COR-L47 (cell line): ENCODE measurements at regions not wholly inside any gene's neighbourhood (a gene's known extent, or its start where the extent isn't known, plus 50 kb on each side); places are given as distances from the start of the nearest gene placed in this dataset.

Experiments used
- DNase-seq: peaks from one replicate; lab custom pipeline; 2025; lab: John Stamatoyannopoulos, UW

GRCh38 chr1:116262995-116263385, 110.1 kb upstream of the ATP1A1 start:
- no peak for DNase-seq

GRCh38 chr1:116265931-116266863, 106.8 kb upstream of the ATP1A1 start:
- DNase-seq, result no peak

GRCh38 chr1:116266864-116267212, 106.2 kb upstream of the ATP1A1 start:
- DNase-seq, result no peak

- DNase-seq, result peak; percentile 44
These were observed 104.8 kb upstream of the ATP1A1 start for GRCh38 chr1:116268211-116268610.

- no peak for DNase-seq
These were observed 102.6 kb upstream of the ATP1A1 start for GRCh38 chr1:116270316-116271057.

- DNase-seq, result no peak
These were observed 99.8 kb upstream of the ATP1A1 start for GRCh38 chr1:116273042-116273783.

GRCh38 chr1:116276532-116276931, 96.5 kb upstream of the ATP1A1 start:
- no peak for DNase-seq

- DNase-seq, result no peak
These were observed 95.1 kb upstream of the ATP1A1 start for GRCh38 chr1:116277840-116278540.

GRCh38 chr1:116278541-116278866, 94.5 kb upstream of the ATP1A1 start:
- DNase-seq, result no peak

- no peak for DNase-seq
These were observed 93.3 kb upstream of the ATP1A1 start for GRCh38 chr1:116279715-116280114.

- no peak for DNase-seq
These were observed 88.1 kb upstream of the ATP1A1 start for GRCh38 chr1:116284819-116285390.

- DNase-seq, result no peak
These were observed 86.5 kb upstream of the ATP1A1 start for GRCh38 chr1:116286541-116286971.

GRCh38 chr1:116287341-116288200, 85.5 kb upstream of the ATP1A1 start:
- no peak for DNase-seq

- no peak for DNase-seq
These were observed 84.8 kb upstream of the ATP1A1 start for GRCh38 chr1:116288201-116288598.

- no peak for DNase-seq
These were observed 83.9 kb upstream of the ATP1A1 start for GRCh38 chr1:116289193-116289592.

GRCh38 chr1:116290085-116290705, 82.8 kb upstream of the ATP1A1 start:
- no peak for DNase-seq

GRCh38 chr1:116291024-116291423, 82.0 kb upstream of the ATP1A1 start:
- no peak for DNase-seq

GRCh38 chr1:116292929-116293725, 79.9 kb upstream of the ATP1A1 start:
- no peak for DNase-seq

- no peak for DNase-seq
These were observed 75.4 kb upstream of the ATP1A1 start for GRCh38 chr1:116297495-116298212.
